ENCODE measurements at regions not wholly inside any gene's neighbourhood (a gene's known extent, or its start where the extent isn't known, plus 50 kb on each side); places are given as distances from the start of the nearest gene placed in this dataset.

GRCh38 chr20:60792941-60793340 is 459.1 kb upstream of the CDH4 start:
- TF ChIP-seq POLR2AphosphoS5 (IDR thresholded peaks at IDR 0.05; ENCODE audit: low read depth, low read length) (no peak), TAF1 (IDR thresholded peaks at IDR 0.05; ENCODE audit: borderline replicate concordance, insufficient read depth, low read length) (no peak)

Data from PFSK-1 (cell line).